GM12874 (cell line): ENCODE measurements at regions not wholly inside any gene's neighbourhood (a gene's known extent, or its start where the extent isn't known, plus 50 kb on each side); places are given as distances from the start of the nearest gene placed in this dataset.

Experiments used
- TF ChIP-seq, protein P1 (sequence below): IDR thresholded peaks from 2 replicates; pipeline ENCODE4 v1.5.1; 2011; ENCODE audit warnings: low read depth, mild to moderate bottlenecking, control low read depth, low read length, moderate library complexity; ENCODE audit not compliant: insufficient read depth

DNA sequence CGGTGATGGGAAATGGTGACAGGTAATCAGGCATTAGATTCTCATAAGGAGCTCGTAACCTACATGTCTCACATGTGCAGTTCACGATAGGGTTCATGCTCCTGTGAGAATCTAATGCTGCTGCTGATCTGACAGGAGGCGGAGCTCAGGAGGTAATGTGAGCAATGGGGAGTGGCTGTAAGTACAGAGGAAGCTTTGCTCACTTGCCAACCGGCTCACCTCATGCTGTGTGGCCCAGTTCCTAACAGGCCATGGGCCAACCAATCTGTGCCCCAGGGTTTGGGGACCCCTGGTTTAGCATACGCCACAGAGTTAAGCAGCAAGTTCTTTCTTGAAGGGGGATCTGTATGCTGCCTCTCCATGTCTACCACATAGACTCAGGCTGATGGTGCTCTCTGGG, 133.1 kb downstream of the IQUB start:
- TF ChIP-seq, protein P1, sequence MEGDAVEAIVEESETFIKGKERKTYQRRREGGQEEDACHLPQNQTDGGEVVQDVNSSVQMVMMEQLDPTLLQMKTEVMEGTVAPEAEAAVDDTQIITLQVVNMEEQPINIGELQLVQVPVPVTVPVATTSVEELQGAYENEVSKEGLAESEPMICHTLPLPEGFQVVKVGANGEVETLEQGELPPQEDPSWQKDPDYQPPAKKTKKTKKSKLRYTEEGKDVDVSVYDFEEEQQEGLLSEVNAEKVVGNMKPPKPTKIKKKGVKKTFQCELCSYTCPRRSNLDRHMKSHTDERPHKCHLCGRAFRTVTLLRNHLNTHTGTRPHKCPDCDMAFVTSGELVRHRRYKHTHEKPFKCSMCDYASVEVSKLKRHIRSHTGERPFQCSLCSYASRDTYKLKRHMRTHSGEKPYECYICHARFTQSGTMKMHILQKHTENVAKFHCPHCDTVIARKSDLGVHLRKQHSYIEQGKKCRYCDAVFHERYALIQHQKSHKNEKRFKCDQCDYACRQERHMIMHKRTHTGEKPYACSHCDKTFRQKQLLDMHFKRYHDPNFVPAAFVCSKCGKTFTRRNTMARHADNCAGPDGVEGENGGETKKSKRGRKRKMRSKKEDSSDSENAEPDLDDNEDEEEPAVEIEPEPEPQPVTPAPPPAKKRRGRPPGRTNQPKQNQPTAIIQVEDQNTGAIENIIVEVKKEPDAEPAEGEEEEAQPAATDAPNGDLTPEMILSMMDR: no peak

DNA sequence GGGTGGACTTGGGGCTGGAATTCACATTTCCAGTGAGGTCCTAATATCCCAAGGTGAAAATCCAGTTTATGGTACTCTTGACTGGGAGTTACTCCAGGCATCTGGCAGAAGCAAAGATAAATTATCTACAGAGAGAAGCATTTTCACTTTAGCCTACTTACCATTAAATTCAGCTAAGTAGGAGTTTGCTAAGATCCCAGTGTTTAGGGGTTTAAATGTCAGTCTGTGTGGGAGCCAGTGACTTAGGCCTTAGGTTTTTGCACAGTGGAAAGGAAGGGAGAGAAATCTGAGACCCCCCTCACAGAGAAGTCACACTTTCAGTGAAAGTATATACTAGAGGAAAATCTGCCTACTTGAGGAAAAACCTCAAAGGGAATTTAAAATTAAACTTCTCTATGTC, 134.2 kb downstream of the IQUB start:
- TF ChIP-seq, protein P1: no peak

DNA sequence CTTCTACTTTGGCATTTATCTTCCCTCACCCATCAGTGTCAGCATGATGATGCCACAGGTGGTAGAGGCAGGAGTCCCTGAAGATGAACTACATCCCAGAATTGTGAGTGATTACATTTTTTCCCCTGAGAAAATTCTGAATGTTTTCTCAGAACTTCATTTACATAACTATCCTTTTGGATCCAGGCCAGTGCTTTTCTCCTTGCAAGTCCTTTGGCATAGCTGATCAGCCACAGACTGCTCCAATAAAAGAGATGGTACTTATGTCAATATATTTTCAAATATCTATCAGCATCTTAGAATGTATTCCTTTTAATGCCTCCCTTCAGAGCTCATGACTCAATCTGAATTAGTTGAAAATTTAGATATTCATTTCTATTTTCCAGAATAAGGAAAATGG, 135.5 kb downstream of the IQUB start:
- TF ChIP-seq, protein P1: no peak

DNA sequence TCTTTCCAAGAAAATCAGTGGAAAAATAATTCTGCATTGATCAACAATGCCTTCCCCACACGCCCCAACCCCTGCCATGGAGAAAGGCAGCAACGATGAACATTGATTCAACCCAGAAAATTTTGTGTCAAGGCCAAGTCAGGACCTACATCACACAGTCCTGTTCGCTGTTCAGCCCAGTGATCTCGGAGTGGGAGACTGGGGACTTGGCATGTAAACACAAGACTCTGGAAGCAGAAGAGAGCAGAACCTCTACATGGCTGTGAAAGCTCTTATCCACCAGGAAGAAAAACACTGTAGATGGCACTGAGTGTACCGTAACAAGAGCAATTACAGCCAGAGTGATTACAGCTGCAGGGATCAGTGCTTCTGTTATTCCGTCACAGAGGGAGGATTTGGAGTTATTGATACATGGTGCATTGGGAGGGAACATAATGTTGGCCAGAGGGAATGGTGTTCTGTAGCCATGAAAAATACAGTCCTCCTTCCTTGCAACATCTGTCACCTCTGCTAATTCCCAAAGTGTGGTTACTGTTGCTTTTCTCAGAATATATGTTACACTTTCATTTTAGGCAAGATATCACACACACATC, 136.6 kb downstream of the IQUB start:
- TF ChIP-seq, protein P1: no peak

DNA sequence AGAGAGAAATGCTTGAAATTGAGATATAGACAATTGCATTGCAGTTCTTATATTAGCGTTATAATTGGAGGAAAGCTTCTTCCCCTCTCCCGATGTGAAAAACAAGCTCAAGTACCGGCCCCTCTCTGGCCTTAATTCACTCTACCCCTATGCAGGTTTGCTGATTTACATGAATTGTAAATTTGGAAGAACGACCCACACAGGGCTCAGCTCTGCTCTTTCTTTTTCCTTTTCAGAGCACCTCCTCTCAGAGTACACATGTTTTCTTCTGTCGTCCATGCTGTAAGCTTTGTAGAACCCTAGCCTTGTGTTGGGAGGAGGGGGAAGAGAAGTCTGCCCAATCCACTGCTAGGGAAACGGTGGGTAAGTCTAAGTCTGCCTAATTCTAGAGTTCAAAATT, 140.8 kb downstream of the IQUB start:
- TF ChIP-seq, protein P1: no peak

DNA sequence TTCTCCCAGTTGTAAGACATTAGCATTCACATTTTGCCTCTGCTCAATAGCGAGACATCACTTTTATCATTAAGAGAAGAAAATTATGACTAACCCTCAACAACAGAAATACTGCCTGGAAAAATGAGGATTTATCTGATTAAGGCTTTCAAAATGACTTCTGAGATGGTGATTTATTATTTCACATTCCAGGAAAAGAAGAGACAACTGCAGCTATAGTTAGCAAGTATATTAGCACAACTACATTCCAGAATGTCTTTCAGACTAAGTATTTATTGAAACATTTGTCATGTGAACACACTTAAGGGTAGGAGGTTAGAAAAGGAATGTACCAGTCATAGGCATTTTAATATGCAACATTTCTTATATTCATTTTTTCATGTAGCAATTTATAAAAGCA, 162.0 kb downstream of the IQUB start:
- TF ChIP-seq, protein P1: no peak

DNA sequence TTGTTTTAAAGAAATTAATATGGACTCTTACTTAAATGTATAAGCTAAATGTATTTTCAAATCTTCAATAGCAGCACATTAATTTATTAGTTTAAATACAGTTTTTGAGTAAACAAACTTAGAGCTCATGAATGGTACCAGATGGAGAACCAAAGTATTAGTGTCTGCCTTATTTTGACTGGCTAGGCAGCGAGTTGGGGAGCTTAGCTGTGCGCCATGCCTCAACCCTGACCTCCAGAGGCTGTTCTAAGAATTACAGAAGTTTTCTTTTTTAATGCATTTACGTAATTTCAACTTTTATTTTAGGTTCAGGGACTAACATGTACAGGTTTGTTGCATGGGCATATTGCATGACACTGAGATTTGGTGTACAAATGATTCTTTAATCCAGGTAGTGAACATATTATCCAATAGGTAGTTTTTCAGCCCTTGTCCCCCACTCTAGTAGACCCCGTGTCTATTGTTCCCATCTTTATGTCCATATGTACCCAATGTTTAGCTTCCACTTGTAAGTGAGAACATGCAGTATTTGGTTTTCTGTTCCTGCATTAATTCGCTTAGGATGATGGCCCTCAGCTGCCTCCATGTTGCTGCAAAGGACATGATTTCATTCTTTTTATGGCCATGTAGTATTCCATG, 166.8 kb downstream of the IQUB start:
- TF ChIP-seq, protein P1: peak; percentile 69

DNA sequence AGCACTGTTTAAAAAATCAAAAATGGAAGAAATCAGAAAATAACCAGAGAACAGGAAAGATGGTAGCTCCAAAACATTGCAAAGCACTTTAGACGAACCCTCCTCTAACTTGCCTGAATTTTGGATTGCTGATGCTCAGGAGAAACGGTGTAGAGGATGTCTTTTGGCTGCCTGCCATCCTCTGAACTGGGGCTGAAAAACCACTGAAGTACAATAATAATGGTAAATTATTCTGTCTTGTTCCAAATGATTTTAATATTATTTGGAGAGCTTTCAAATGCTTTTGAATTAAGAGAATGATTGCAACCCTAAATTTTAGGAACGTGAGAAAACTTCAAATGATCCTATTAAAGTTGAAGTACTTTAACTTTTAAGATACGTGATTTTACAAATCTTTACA, 167.3 kb upstream of the SLC13A1 start:
- TF ChIP-seq, protein P1: no peak
